Left ventricle myocardium inferior (tissue), 1 donor: ENCODE measurements at regions not wholly inside any gene's neighbourhood (a gene's known extent, or its start where the extent isn't known, plus 50 kb on each side); places are given as distances from the start of the nearest gene placed in this dataset.

Source experiments
- DNase-seq: peaks from one replicate; pipeline ENCODE4 v3.0.0-alpha.2; 2020
- H3K27ac ChIP-seq: fragments of 200-600 bp; replicated peaks from 2 replicates; pipeline ENCODE4 v1.8.0; 2021
- H3K27me3 ChIP-seq: fragments of 200-600 bp; 2 replicates; pipeline ENCODE4 v1.8.0; 2021; ENCODE audit warnings: low read depth
- H3K36me3 ChIP-seq: fragments of 200-600 bp; 2 replicates; pipeline ENCODE4 v1.8.0; 2021
- H3K4me1 ChIP-seq: fragments of 200-600 bp; 2 replicates; pipeline ENCODE4 v1.8.0; 2021
- H3K4me3 ChIP-seq: fragments of 200-600 bp; 2 replicates; pipeline ENCODE4 v1.8.0; 2021; ENCODE audit warnings: mild to moderate bottlenecking, moderate library complexity
- H3K9me3 ChIP-seq: fragments of 200-600 bp; replicated peaks from 2 replicates; pipeline ENCODE4 v1.8.0; 2021
- intact Hi-C: fragments of 100-400 bp; cut with micrococcal nuclease; formaldehyde crosslinking; loops from one replicate; pipeline ENCODE4 v1.11.0; 2022
- TF ChIP-seq, protein P1 (sequence below): fragments of 200-600 bp; IDR thresholded peaks from 2 replicates; pipeline ENCODE4 v1.8.0; 2021; ENCODE audit warnings: antibody characterized with exemption, mild to moderate bottlenecking, borderline replicate concordance
- donor health status: DM: no; HTN: yes; CAD: no; lungs with severe emphysema.

DNA sequence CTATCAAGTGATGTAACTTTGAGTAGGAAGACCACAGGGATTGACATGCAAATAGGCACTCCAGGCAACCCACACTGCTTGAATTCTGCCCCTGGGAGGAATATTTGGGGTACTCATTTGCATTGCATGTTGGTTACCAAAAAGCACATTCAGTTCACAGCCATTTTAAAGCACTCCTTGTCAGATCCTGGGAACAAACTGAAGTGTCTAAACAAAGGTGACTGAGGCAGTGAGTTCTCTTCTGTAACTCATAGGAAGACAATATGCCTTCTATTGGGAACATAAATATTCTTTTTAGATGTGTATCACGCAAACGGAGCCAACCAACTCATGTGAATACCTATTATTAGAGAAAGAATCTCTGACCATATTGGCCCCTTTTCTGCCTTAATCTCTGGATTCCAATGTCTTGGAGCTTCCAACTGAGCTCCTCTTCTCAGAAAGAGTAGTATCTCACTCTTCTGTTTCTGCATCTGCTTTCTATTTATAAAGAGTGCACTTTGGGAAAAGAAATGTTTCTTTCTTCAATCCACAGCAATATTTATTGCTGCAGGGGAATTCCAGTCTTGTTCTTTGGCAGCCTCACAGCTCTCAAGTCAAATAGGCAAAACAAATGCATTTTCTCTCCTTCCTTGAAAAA lies 125.7 kb upstream of the NBEA start:
- Histone ChIP-seq H3K4me3 (no peak overlapping the region), H3K27ac (no peak overlapping the region), H3K27me3 (no peaks in the 10 kb centered on the region), H3K4me1 (peaks cover 16% of the 10 kb centered on the region), H3K9me3 (peaks cover 22% of the 10 kb centered on the region), H3K36me3 (no peaks in the 10 kb centered on the region)
- intact Hi-C loops: no loop called here
- TF ChIP-seq, protein P1, sequence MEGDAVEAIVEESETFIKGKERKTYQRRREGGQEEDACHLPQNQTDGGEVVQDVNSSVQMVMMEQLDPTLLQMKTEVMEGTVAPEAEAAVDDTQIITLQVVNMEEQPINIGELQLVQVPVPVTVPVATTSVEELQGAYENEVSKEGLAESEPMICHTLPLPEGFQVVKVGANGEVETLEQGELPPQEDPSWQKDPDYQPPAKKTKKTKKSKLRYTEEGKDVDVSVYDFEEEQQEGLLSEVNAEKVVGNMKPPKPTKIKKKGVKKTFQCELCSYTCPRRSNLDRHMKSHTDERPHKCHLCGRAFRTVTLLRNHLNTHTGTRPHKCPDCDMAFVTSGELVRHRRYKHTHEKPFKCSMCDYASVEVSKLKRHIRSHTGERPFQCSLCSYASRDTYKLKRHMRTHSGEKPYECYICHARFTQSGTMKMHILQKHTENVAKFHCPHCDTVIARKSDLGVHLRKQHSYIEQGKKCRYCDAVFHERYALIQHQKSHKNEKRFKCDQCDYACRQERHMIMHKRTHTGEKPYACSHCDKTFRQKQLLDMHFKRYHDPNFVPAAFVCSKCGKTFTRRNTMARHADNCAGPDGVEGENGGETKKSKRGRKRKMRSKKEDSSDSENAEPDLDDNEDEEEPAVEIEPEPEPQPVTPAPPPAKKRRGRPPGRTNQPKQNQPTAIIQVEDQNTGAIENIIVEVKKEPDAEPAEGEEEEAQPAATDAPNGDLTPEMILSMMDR: no peak
- DNase-seq: no peak

DNA sequence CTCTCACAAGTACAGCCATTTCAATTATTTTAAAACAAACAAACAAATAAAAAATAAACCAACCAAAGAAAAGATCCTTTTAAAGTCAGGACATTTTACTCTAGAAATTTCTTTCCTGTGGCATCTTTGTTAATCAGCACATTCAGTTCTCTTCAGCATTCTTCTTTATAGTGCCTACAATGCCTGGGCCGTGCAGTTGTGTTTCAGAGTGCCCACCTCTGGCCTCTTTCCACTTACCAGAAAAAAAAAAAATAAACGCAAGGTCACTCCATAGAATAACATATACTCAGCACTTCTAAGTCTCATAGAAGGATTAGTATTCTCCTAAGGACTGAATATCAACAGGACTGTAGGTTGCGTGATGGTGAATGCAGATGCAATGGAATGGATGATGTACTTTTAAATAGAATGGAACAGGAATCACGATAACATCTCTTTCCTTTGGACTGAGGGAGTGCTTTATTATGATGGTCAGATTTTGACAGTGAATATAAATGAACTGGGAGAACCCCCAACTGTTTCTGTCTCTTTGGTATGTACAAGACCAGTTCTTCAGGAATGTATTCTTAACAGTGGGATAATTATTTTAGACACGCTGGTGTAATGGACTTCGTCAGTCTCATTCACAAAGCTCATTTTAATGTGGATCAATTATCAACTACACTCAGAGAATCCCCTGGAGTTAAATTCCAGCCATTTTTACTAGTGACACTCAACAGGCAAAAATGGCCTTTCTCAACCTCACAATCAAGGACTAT lies 125.0 kb upstream of the NBEA start:
- DNase-seq: no peak
- no peak overlapping the region for H3K27ac ChIP-seq
- peaks cover 16% of the 10 kb centered on the region for H3K4me1 ChIP-seq
- peaks cover 15% of the 10 kb centered on the region for H3K9me3 ChIP-seq
- intact Hi-C loops: no loop called here
- no peaks in the 10 kb centered on the region for H3K27me3 ChIP-seq
- H3K4me3 ChIP-seq: no peak overlapping the region
- TF ChIP-seq, protein P1: no peak
- no peaks in the 10 kb centered on the region for H3K36me3 ChIP-seq

DNA sequence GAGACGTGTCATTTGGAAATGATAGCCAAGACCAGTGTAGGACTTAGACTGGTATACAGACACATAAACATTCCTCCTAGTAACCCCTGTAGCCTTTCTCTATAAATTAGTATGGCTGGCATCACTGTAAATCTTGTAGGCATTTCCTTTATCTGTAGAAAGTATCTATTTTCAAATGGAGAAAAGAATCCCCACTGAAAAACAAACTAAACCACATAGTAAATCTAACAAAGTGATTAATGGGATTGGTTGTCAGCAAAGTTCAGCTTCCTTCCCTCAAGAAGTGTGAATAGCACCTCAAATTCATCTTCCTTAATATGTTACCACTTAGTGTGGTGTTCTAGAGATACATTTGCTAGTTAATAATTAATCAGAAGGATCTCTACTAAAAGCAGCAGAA lies 119.4 kb upstream of the NBEA start:
- Histone ChIP-seq H3K27me3 (no peaks in the 10 kb centered on the region), H3K4me3 (no peak overlapping the region), H3K4me1 (no peaks in the 10 kb centered on the region), H3K27ac (no peak overlapping the region), H3K36me3 (no peaks in the 10 kb centered on the region), H3K9me3 (no peaks in the 10 kb centered on the region)
- no peak for DNase-seq
- TF ChIP-seq, protein P1: no peak
- intact Hi-C loops: no loop called here

DNA sequence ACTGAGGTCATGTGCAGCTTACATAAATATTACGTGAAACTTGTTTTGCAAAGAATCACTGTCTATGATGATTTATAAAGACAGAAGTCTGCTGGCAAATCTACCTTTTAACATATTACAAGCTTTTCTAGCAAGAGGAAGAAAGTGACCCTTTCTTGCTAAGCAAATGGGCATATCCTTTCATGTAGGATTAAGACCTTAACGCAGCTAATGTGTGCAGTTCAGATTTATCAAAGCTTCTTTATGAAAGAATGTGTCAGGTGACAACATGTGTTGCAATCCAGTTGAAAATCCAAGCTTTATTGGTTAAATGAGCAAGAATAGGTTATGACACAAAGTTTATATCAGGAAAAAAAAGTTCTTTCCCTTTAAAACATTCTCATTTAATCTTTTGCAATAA lies 115.6 kb upstream of the NBEA start:
- intact Hi-C loops: no loop called here
- no peaks in the 10 kb centered on the region for H3K4me1 ChIP-seq
- no peak for DNase-seq
- H3K36me3 ChIP-seq: no peaks in the 10 kb centered on the region
- H3K27me3 ChIP-seq: no peaks in the 10 kb centered on the region
- TF ChIP-seq, protein P1: no peak
- no peak overlapping the region for H3K4me3 ChIP-seq
- H3K27ac ChIP-seq: no peak overlapping the region
- H3K9me3 ChIP-seq: no peaks in the 10 kb centered on the region

DNA sequence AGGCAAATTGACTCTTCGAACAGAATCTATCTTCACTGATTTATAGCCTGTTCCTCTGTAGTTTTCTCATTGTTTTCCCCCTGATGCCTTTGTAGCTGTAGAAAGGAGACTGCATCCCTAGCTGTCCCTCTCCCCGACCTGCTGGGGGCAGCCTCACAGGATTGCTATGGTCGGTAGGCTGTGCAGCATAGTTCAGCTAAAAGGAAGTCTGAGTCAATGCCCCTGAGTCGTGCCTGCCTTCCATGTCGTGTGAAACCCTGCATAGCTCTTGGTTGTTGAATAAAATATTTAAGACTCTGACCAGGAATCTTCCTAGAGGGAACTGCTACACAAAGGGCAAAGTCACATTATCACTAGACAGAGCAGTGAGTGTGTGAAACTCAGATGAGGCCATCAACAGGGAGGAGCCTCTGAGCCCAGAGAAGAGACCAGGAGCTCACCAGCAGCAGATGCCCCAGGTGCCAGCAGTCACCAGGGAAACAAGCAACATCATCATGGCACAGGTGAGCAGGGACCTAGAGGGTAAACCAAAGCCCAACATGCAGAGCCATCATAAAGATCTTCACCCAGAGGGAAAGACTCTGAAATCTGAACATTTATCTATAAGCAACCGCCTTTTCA lies 108.4 kb upstream of the NBEA start:
- Histone ChIP-seq H3K27me3 (no peaks in the 10 kb centered on the region), H3K27ac (no peak overlapping the region), H3K36me3 (no peaks in the 10 kb centered on the region), H3K9me3 (peaks cover 13% of the 10 kb centered on the region), H3K4me1 (no peaks in the 10 kb centered on the region), H3K4me3 (no peak overlapping the region)
- TF ChIP-seq, protein P1: no peak
- intact Hi-C loops: no loop called here
- DNase-seq: no peak
